Aorta (tissue), 5 donors: ENCODE measurements at regions not wholly inside any gene's neighbourhood (a gene's known extent, or its start where the extent isn't known, plus 50 kb on each side); places are given as distances from the start of the nearest gene placed in this dataset.
"Not testable (repeated sequence)": the region's sequence is repeated elsewhere in the genome, so short reads cannot be mapped to it uniquely, and the experiment has no call there.

ENCODE experiments used
- ATAC-seq: fragments of 200-7000 bp; cut with Tn5 transposase; one replicate; pipeline ENCODE4 v1.9.1; 2022; ENCODE audit warnings: moderate library complexity; ENCODE audit not compliant: low FRiP score
- DNase-seq, 2 donors: peaks; one replicate each; pipeline ENCODE4 v3.0.0-alpha.2; 2020
- H3K27ac ChIP-seq, 2 donors: one replicate each; pipeline ENCODE4 v1.5.1; 2013; ENCODE audit warnings: low read length in 2 of 2, mild to moderate bottlenecking in 2 of 2, moderate library complexity in 2 of 2, control low read depth in 1 of 2, inconsistent platforms in 1 of 2, low read depth in 1 of 2
- H3K27me3 ChIP-seq, 2 donors: one replicate each; pipeline ENCODE4 v1.6.1; 2013; ENCODE audit warnings: control low read depth in 1 of 2, low read length in 1 of 2, mild to moderate bottlenecking in 1 of 2, moderate library complexity in 1 of 2; ENCODE audit not compliant: insufficient read depth in 2 of 2, control insufficient read depth in 1 of 2
- H3K36me3 ChIP-seq, 2 donors: one replicate each; pipeline ENCODE4 v1.6.1; 2013; ENCODE audit warnings: control low read depth in 1 of 2, low read length in 1 of 2, mild to moderate bottlenecking in 1 of 2; ENCODE audit not compliant: insufficient read depth in 2 of 2, control insufficient read depth in 1 of 2
- H3K4me1 ChIP-seq, 2 donors: one replicate each; pipeline ENCODE4 v1.6.1; 2013; ENCODE audit warnings: low read length in 2 of 2, control low read depth in 1 of 2, mild to moderate bottlenecking in 1 of 2, moderate library complexity in 1 of 2; ENCODE audit not compliant: insufficient read depth in 2 of 2, control insufficient read depth in 1 of 2
- H3K4me3 ChIP-seq, 2 donors: one replicate each; pipeline ENCODE4 v1.5.1; 2013; ENCODE audit warnings: low read length in 2 of 2, control low read depth in 1 of 2, mild to moderate bottlenecking in 1 of 2
- H3K9me3 ChIP-seq: one replicate; pipeline ENCODE4 v1.6.1; 2013; ENCODE audit warnings: mild to moderate bottlenecking, low read length; ENCODE audit not compliant: control insufficient read depth
- WGBS, 2 donors: extraction: QIAGEN DNeasy Blood & Tissue Kit; methylation state at CpG; one replicate each; pipeline ENCODE4 v1.1.7; 2013; 5-methylcytosine and 5-hydroxymethylcytosine counted together
- intact Hi-C, 2 donors: fragments of 100-400 bp; cut with DNase I; formaldehyde crosslinking; loops; one replicate each; pipeline versions ENCODE4 v1.14.2 to v1.15.0; 2022
- donor health status: healthy with polysubstance abuse.
- donor health status: Bipolar disorder and iron deficiency.
- donor health status: DM: no; HTN: no; CAD: no.
- donor health status: DM: no; HTN: no; CAD: no.
- donor health status: DM: yes; HTN: yes; CAD: no.

DNA sequence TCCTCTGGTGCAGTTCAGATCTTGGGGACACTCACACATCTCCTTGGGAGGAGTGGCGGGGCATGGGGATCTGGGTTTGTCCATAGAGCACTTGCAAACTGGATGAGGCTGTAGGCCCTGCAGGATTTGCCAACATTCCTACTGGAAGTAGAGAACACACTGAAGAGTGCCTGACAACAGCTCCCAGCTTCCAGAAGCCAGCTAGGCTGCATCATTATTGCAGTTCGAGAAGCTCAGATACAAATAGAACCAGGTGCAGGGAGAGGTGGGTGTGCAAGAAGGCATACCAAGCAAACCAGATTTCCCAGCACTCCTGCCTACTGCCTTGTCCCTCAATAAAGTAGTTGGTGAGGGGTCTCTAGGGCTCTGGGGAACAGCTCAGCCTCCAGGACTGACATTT is 52.5 kb downstream of the RHOB start:
- no peaks in the 10 kb centered on the region for H3K36me3 ChIP-seq
- intact Hi-C loops: no loop called here
- WGBS, 2 donors: 97% methylated on average over 2 of the region's 2 CpGs
- no peak overlapping the region for H3K4me3 ChIP-seq
- no peaks in the 10 kb centered on the region for H3K27me3 ChIP-seq
- no peaks in the 10 kb centered on the region for H3K4me1 ChIP-seq
- no peak overlapping the region for H3K27ac ChIP-seq
- DNase-seq (no peak), ATAC-seq (no peak)
- no peaks in the 10 kb centered on the region for H3K9me3 ChIP-seq

- WGBS, 2 donors: 89 to 91% methylated on average over 4 of the region's 4 CpGs
Observed at GRCh38 chr2:20501974-20502373, 55.1 kb downstream of the RHOB start.

GRCh38 chr2:20502496-20502895 is 55.6 kb downstream of the RHOB start:
- intact Hi-C loops, ATAC-seq, H3K27ac ChIP-seq, H3K27me3 ChIP-seq, H3K36me3 ChIP-seq, DNase-seq, H3K4me1 ChIP-seq, H3K9me3 ChIP-seq, H3K4me3 ChIP-seq: not testable (repeated sequence)
- 91 to 93% methylated on average over 12 of the region's 12 CpGs for WGBS, 2 donors

More at GRCh38 chr2:20501974-20502373, 55.1 kb downstream of the RHOB start:
- H3K27me3 ChIP-seq: no peaks in the 10 kb centered on the region
- no peak for DNase-seq
- no peak for ATAC-seq
- no peak overlapping the region for H3K4me3 ChIP-seq
- no peak overlapping the region for H3K27ac ChIP-seq
- H3K9me3 ChIP-seq: no peaks in the 10 kb centered on the region
- no peaks in the 10 kb centered on the region for H3K36me3 ChIP-seq
- intact Hi-C loops: no loop called here
- H3K4me1 ChIP-seq: no peaks in the 10 kb centered on the region

DNA sequence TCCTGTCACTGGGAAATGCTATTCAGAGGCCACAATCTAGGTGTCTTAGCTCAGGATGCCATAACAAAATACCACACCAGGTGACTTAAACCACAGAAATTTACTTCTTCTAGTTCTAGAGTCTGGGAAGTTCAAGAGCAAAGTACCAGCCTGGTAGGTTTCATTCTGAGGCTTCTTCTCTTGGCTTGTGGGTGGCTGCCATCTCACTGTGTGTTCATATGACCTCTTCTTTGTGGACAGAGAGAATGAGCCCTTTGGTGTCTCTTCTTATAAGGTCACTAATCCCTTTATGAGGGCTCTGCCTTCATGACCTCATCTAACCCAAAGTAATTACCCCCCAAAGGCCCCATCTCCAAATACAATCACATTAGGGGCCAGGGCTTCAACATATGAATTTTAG is 57.3 kb downstream of the RHOB start:
- H3K9me3 ChIP-seq: no peaks in the 10 kb centered on the region
- intact Hi-C loops: no loop called here
- H3K4me1 ChIP-seq: no peaks in the 10 kb centered on the region
- H3K4me3 ChIP-seq: no peak overlapping the region
- H3K27ac ChIP-seq: no peak overlapping the region
- H3K27me3 ChIP-seq: no peaks in the 10 kb centered on the region
- ATAC-seq (no peak), DNase-seq (no peak)
- H3K36me3 ChIP-seq: no peaks in the 10 kb centered on the region

- Histone ChIP-seq H3K27ac (no peak overlapping the region), H3K27me3 (no peaks in the 10 kb centered on the region), H3K4me1 (no peaks in the 10 kb centered on the region), H3K36me3 (no peaks in the 10 kb centered on the region), H3K4me3 (no peak overlapping the region), H3K9me3 (no peaks in the 10 kb centered on the region)
- WGBS, 2 donors: 91 to 92% methylated on average over 4 of the region's 4 CpGs
- intact Hi-C loops: no loop called here
- ATAC-seq (no peak), DNase-seq (no peak)
Observed at GRCh38 chr2:20506201-20506685, 59.4 kb downstream of the RHOB start.

- ATAC-seq: no peak
- Histone ChIP-seq H3K27ac (no peak overlapping the region), H3K27me3 (no peaks in the 10 kb centered on the region), H3K36me3 (no peaks in the 10 kb centered on the region), H3K4me1 (no peaks in the 10 kb centered on the region), H3K4me3 (no peak overlapping the region), H3K9me3 (no peaks in the 10 kb centered on the region)
- WGBS, 2 donors: 53 to 54% methylated on average over 5 of the region's 5 CpGs
- DNase-seq: no peak
- intact Hi-C loops: no loop called here
Observed at GRCh38 chr2:20507166-20507692, 60.4 kb downstream of the RHOB start.

- DNase-seq: no peak
- Histone ChIP-seq H3K36me3 (no peaks in the 10 kb centered on the region), H3K9me3 (no peaks in the 10 kb centered on the region), H3K27me3 (no peaks in the 10 kb centered on the region), H3K4me3 (no peak overlapping the region), H3K27ac (no peak overlapping the region), H3K4me1 (no peaks in the 10 kb centered on the region)
- intact Hi-C loops: no loop called here
- no peak for ATAC-seq
Observed at GRCh38 chr2:20507711-20508110, 60.8 kb downstream of the RHOB start.

- no peak for ATAC-seq
- H3K4me3 ChIP-seq: no peak overlapping the region
- H3K9me3 ChIP-seq: no peaks in the 10 kb centered on the region
- no peaks in the 10 kb centered on the region for H3K27me3 ChIP-seq
- 94% methylated on average over 6 of the region's 6 CpGs for WGBS, 2 donors
- H3K36me3 ChIP-seq: no peaks in the 10 kb centered on the region
- DNase-seq: no peak
- no peak overlapping the region for H3K27ac ChIP-seq
- no peaks in the 10 kb centered on the region for H3K4me1 ChIP-seq
- intact Hi-C loops: no loop called here
Observed at GRCh38 chr2:20509301-20509769, 62.5 kb downstream of the RHOB start.

GRCh38 chr2:20509770-20510490 is 63.1 kb downstream of the RHOB start:
- intact Hi-C loops: loop anchor here in 1 of 2 donors (10.0 kb wide), 1 partner anchor 105 kb away; no protein-coding TSS in a partner anchor
- DNase-seq: no peak

More at GRCh38 chr2:20509770-20510490, 63.1 kb downstream of the RHOB start:
- no peak overlapping the region for H3K4me3 ChIP-seq
- ATAC-seq: no peak
- H3K4me1 ChIP-seq: no peaks in the 10 kb centered on the region
- no peak overlapping the region for H3K27ac ChIP-seq
- no peaks in the 10 kb centered on the region for H3K27me3 ChIP-seq
- no peaks in the 10 kb centered on the region for H3K9me3 ChIP-seq
- 67 to 72% methylated on average over 15 of the region's 15 CpGs for WGBS, 2 donors
- H3K36me3 ChIP-seq: no peaks in the 10 kb centered on the region
